ENCODE measurements at regions not wholly inside any gene's neighbourhood (a gene's known extent, or its start where the extent isn't known, plus 50 kb on each side); places are given as distances from the start of the nearest gene placed in this dataset.

- Histone ChIP-seq H3K4me3 (ENCODE audit: low read depth, low read length) (no peak overlapping the region), H3K36me3 (ENCODE audit: control insufficient read depth, insufficient read depth, low read length) (no peaks in the 10 kb centered on the region), H3K9me3 (no peaks in the 10 kb centered on the region), H3K27me3 (replicated peaks; ENCODE audit: control insufficient read depth, insufficient read depth, low read length) (no peaks in the 10 kb centered on the region), H3K4me1 (peaks cover 4% of the 10 kb centered on the region; the same call in 1 of the 2 replicates)
- POLR2A ChIA-PET, result no interaction called here
- Mint-ChIP-seq H3K27me3 (ENCODE audit: insufficient read depth, unreplicated experiment) (no peaks in the 10 kb centered on the region), H3K9me3 (ENCODE audit: unreplicated experiment) (no peaks in the 10 kb centered on the region), H3K4me3 (ENCODE audit: unreplicated experiment) (no peak overlapping the region), H3K27ac (ENCODE audit: unreplicated experiment) (no peak overlapping the region), H3K36me3 (ENCODE audit: insufficient read depth, unreplicated experiment) (no peaks in the 10 kb centered on the region), H3K4me1 (ENCODE audit: low read depth, unreplicated experiment) (peaks cover 6% of the 10 kb centered on the region)
- no peak for TF ChIP-seq CTCF (IDR thresholded peaks at IDR 0.05; ENCODE audit: insufficient read depth in 1 of 2, low read depth in 1 of 2, low read length in 1 of 2, severe bottlenecking in 1 of 2, unreplicated experiment in 1 of 2)
- intact Hi-C loops (cut with micrococcal nuclease; ENCODE audit: unreplicated experiment), result no loop called here
- CTCF ChIA-PET, result no interaction called here
- DNase-seq, result no peak
- no TSS peak for BruUV-seq (replicated peaks)
These were observed 2010.0 kb upstream of the PIK3C3 start for GRCh38 chr18:39945076-39945475.

GRCh38 chr18:39942702-39943101 lies 2012.3 kb upstream of the PIK3C3 start:
- Histone ChIP-seq H3K4me3 (ENCODE audit: low read depth, low read length) (no peak overlapping the region), H3K4me1 (peaks cover 4% of the 10 kb centered on the region; the same call in 1 of the 2 replicates), H3K9me3 (no peaks in the 10 kb centered on the region), H3K36me3 (ENCODE audit: control insufficient read depth, insufficient read depth, low read length) (no peaks in the 10 kb centered on the region), H3K27me3 (replicated peaks; ENCODE audit: control insufficient read depth, insufficient read depth, low read length) (no peaks in the 10 kb centered on the region)
- ChIA-PET POLR2A (no interaction called here), CTCF (no interaction called here)
- no peak for TF ChIP-seq CTCF (IDR thresholded peaks at IDR 0.05; ENCODE audit: insufficient read depth in 1 of 2, low read depth in 1 of 2, low read length in 1 of 2, severe bottlenecking in 1 of 2, unreplicated experiment in 1 of 2)
- intact Hi-C loops (cut with micrococcal nuclease; ENCODE audit: unreplicated experiment), result no loop called here
- Mint-ChIP-seq H3K4me3 (ENCODE audit: unreplicated experiment) (no peak overlapping the region), H3K9me3 (ENCODE audit: unreplicated experiment) (no peaks in the 10 kb centered on the region), H3K27ac (ENCODE audit: unreplicated experiment) (no peak overlapping the region), H3K27me3 (ENCODE audit: insufficient read depth, unreplicated experiment) (no peaks in the 10 kb centered on the region), H3K36me3 (ENCODE audit: insufficient read depth, unreplicated experiment) (no peaks in the 10 kb centered on the region), H3K4me1 (ENCODE audit: low read depth, unreplicated experiment) (peaks cover 6% of the 10 kb centered on the region)
- BruUV-seq (replicated peaks), result no TSS peak
- no peak for DNase-seq

- H3K27me3 Mint-ChIP-seq (ENCODE audit: insufficient read depth, unreplicated experiment), result no peaks in the 10 kb centered on the region
- H3K4me1 ChIP-seq, result no peaks in the 10 kb centered on the region
- no peaks in the 10 kb centered on the region for H3K9me3 ChIP-seq
- no peak overlapping the region for H3K4me3 ChIP-seq (ENCODE audit: low read depth, low read length)
- CTCF ChIA-PET, result no interaction called here
- intact Hi-C loops (cut with micrococcal nuclease; ENCODE audit: unreplicated experiment), result no loop called here
- no peaks in the 10 kb centered on the region for H3K36me3 Mint-ChIP-seq (ENCODE audit: insufficient read depth, unreplicated experiment)
- no peak overlapping the region for H3K4me3 Mint-ChIP-seq (ENCODE audit: unreplicated experiment)
- no TSS peak for BruUV-seq (replicated peaks)
- POLR2A ChIA-PET, result no interaction called here
- DNase-seq, result no peak
- no peak for TF ChIP-seq CTCF (IDR thresholded peaks at IDR 0.05; ENCODE audit: insufficient read depth in 1 of 2, low read depth in 1 of 2, low read length in 1 of 2, severe bottlenecking in 1 of 2, unreplicated experiment in 1 of 2)
- H3K27ac Mint-ChIP-seq (ENCODE audit: unreplicated experiment), result no peak overlapping the region
- H3K27me3 ChIP-seq (replicated peaks; ENCODE audit: control insufficient read depth, insufficient read depth, low read length), result no peaks in the 10 kb centered on the region
- H3K36me3 ChIP-seq (ENCODE audit: control insufficient read depth, insufficient read depth, low read length), result no peaks in the 10 kb centered on the region
- no peaks in the 10 kb centered on the region for H3K9me3 Mint-ChIP-seq (ENCODE audit: unreplicated experiment)
- no peaks in the 10 kb centered on the region for H3K4me1 Mint-ChIP-seq (ENCODE audit: low read depth, unreplicated experiment)
These were observed 2016.1 kb upstream of the PIK3C3 start for GRCh38 chr18:39938676-39939608.

All from Caco-2 (cell line).